ENCODE measurements at regions not wholly inside any gene's neighbourhood (a gene's known extent, or its start where the extent isn't known, plus 50 kb on each side); places are given as distances from the start of the nearest gene placed in this dataset.

- no peak for TF ChIP-seq POLR2AphosphoS5 (IDR thresholded peaks at IDR 0.05; ENCODE audit: low read depth, low read length)
- TF ChIP-seq POLR2A (IDR thresholded peaks at IDR 0.05; ENCODE audit: low read depth, low read length) = no peak
Observed at GRCh38 chr11:92765082-92765840, 204.2 kb upstream of the MTNR1B start.
